ENCODE measurements at regions not wholly inside any gene's neighbourhood (a gene's known extent, or its start where the extent isn't known, plus 50 kb on each side); places are given as distances from the start of the nearest gene placed in this dataset.

DNA sequence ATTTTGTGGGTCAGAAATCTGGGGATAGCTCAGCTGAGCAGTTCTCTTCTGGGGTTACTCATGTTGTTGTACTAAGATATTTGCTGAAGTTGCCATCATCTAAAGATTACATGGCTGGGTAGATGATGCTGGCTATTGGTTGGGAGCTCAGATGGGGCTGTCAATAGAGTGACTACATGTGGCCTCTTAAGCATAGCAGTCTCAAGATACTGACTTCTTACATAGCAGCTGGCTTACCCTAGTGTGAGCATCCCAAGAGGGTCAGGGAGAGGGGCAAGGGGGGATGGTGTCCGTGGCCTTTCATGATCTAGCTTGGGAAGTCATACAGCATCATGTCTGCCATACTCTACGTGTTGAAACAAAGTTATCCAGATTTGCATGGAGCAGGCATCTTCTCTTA is 90.1 kb upstream of the HMGA2 start:
- TF ChIP-seq, protein P1, sequence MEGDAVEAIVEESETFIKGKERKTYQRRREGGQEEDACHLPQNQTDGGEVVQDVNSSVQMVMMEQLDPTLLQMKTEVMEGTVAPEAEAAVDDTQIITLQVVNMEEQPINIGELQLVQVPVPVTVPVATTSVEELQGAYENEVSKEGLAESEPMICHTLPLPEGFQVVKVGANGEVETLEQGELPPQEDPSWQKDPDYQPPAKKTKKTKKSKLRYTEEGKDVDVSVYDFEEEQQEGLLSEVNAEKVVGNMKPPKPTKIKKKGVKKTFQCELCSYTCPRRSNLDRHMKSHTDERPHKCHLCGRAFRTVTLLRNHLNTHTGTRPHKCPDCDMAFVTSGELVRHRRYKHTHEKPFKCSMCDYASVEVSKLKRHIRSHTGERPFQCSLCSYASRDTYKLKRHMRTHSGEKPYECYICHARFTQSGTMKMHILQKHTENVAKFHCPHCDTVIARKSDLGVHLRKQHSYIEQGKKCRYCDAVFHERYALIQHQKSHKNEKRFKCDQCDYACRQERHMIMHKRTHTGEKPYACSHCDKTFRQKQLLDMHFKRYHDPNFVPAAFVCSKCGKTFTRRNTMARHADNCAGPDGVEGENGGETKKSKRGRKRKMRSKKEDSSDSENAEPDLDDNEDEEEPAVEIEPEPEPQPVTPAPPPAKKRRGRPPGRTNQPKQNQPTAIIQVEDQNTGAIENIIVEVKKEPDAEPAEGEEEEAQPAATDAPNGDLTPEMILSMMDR (IDR thresholded peaks at IDR 0.05): no peak
- DNase-seq (no peak), ATAC-seq (no peak)
- no peaks in the 10 kb centered on the region for H3K36me3 ChIP-seq
- H3K9me3 ChIP-seq: no peaks in the 10 kb centered on the region
- H3K27ac ChIP-seq: no peak overlapping the region
- intact Hi-C loops (cut with DNase I): no loop called here
- no peak overlapping the region for H3K4me3 ChIP-seq
- peaks cover 26% of the 10 kb centered on the region for H3K27me3 ChIP-seq (ENCODE audit: low read depth)
- H3K4me1 ChIP-seq: peaks cover 2% of the 10 kb centered on the region

DNA sequence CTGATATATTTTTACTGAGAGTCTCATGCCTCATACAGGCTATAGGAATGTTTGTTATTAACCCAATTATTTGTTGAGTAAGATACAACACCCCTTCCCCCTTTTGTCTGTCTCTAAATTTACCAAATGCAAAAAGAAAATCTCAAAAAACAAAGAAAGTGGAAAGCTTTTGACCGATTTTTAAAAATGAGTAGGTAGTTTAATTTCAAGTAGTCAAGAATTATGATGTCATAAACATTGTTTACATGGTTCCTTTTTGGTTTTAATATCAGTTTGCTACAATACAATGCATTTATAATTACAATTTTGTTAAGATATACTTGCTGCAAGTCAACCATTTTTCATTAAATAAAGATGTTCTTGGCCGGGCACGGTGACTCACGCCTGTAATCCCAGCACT is 84.7 kb upstream of the HMGA2 start:
- DNase-seq: no peak
- intact Hi-C loops (cut with DNase I): no loop called here
- peaks cover 49% of the 10 kb centered on the region for H3K27me3 ChIP-seq (ENCODE audit: low read depth)
- no peak overlapping the region for H3K27ac ChIP-seq
- H3K4me3 ChIP-seq: no peak overlapping the region
- TF ChIP-seq, protein P1 (IDR thresholded peaks at IDR 0.05): no peak
- peaks cover 12% of the 10 kb centered on the region for H3K4me1 ChIP-seq
- no peaks in the 10 kb centered on the region for H3K9me3 ChIP-seq
- H3K36me3 ChIP-seq: no peaks in the 10 kb centered on the region
- ATAC-seq: no peak

DNA sequence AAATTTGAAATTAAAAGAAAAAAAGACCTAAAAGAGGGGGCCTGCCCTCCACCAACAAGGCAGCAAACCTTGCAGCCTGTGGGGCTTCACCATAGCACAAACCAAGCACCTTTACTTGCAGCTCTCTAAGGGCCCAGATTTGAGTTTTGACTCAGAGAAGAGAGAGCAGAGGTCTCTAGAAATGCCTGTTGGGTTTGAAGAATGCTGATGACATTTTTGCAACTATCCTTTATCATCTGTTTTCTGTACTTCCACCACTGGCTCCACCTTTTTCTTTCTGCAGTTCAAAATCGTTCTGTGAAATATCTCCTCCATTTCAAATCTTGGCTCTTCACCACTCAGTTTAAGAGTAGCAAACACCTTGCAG is 83.8 kb upstream of the HMGA2 start:
- TF ChIP-seq, protein P1 (IDR thresholded peaks at IDR 0.05): no peak
- intact Hi-C loops (cut with DNase I): no loop called here
- ATAC-seq (no peak), DNase-seq (no peak)
- peaks cover 12% of the 10 kb centered on the region for H3K4me1 ChIP-seq
- H3K27ac ChIP-seq: no peak overlapping the region
- H3K4me3 ChIP-seq: no peak overlapping the region
- no peaks in the 10 kb centered on the region for H3K9me3 ChIP-seq
- no peaks in the 10 kb centered on the region for H3K36me3 ChIP-seq
- peaks cover 57% of the 10 kb centered on the region for H3K27me3 ChIP-seq (ENCODE audit: low read depth)

DNA sequence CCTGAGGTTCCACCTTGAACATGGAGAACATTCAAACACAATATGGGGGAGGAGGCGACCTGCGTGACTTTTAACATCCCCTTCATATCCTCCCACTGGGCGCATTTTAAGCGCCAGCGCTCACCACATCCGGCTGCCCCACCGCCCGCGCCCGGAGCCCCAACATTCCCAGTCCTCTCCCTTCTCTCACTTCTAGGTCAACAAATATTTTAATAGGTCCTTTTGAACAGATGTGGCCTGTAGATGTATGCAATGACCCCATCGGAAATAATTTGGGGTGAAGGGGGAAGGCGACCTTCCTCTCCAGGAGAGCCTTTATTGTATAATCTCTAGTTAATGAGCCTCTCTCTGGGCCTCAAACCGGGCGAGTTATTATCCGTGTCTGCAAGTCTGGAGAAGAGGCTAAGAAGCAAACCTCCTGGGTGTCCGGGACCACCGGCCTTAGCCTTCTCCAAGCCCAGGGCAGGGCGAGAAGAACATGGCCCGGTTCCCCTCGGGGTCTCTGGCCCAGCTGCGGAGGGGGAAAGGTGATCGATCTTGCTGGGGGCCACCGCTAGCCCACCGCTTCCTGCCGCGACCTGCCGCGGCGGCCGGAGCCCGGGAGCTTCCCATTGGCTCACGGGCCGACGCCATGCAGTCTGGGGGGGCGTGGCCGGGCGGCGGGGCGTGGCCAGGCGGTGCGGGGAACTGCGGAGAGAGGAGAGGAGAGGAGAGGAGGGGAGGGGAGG is 83.2 kb upstream of the HMGA2 start:
- no peaks in the 10 kb centered on the region for H3K36me3 ChIP-seq

DNA sequence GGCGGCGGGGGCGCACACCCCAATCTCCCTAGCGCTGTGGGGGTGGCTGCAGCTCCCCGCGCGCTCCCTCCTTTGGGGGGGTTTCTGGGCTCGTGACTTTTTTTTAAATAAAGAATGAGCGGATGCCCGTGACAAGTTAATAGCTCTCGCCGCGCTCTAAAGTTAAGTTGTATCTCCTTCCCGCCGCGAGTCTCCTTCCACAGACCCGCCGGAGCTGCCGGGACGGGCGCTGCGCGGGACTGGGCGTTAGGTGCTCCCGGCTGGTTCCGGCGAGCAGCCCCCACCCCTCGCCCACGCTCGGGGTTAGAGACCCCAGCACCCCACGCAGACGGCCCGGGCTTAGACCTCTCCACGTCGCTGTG is 82.6 kb upstream of the HMGA2 start:
- peaks cover 12% of the 10 kb centered on the region for H3K4me1 ChIP-seq
- intact Hi-C loops (cut with DNase I): no loop called here
- no peaks in the 10 kb centered on the region for H3K36me3 ChIP-seq
- TF ChIP-seq, protein P1 (IDR thresholded peaks at IDR 0.05): no peak
- no peak for DNase-seq
- ATAC-seq: peak; percentile 40 to 49
- H3K27me3 ChIP-seq (ENCODE audit: low read depth): peaks cover 59% of the 10 kb centered on the region
- no peak overlapping the region for H3K27ac ChIP-seq
- H3K9me3 ChIP-seq: no peaks in the 10 kb centered on the region
- H3K4me3 ChIP-seq: peak overlapping the region; percentile 57

More for the DNA sequence above, 83.2 kb upstream of the HMGA2 start:
- intact Hi-C loops (cut with DNase I): no loop called here
- Histone ChIP-seq H3K27me3 (ENCODE audit: low read depth) (peaks cover 59% of the 10 kb centered on the region), H3K4me1 (peaks cover 12% of the 10 kb centered on the region), H3K4me3 (peak overlapping the region; percentile 57), H3K27ac (no peak overlapping the region), H3K9me3 (no peaks in the 10 kb centered on the region)
- ATAC-seq: peak; percentile 87 to 89
- TF ChIP-seq, protein P1 (IDR thresholded peaks at IDR 0.05): no peak
- DNase-seq: peak; percentile 70

Measured in lower lobe of right lung (tissue), 2 donors.